MCF 10A (cell line): ENCODE measurements at regions not wholly inside any gene's neighbourhood (a gene's known extent, or its start where the extent isn't known, plus 50 kb on each side); places are given as distances from the start of the nearest gene placed in this dataset.

Experiments used
- BruUV-seq: library from RNA; stranded (reverse); fragments of 400-500 nt; replicated peaks from 2 replicates; lab custom pipeline; 2021; lab: Mats Ljungman, UMichigan
- CTCF ChIA-PET: fragments of 300-600 bp; sonication (Branson Sonifier 250); formaldehyde crosslinking; extraction: SDS; loops from one replicate; lab custom pipeline; 2021; ENCODE audit warnings: antibody characterized with exemption, inconsistent platforms; lab: Yijun Ruan, JAX
- POLR2A ChIA-PET: fragments of 300-600, 350-650 bp; sonication (Branson Sonifier 250); formaldehyde crosslinking; extraction: SDS; loops from one replicate; lab custom pipeline; 2020; ENCODE audit warnings: antibody characterized with exemption, inconsistent platforms; lab: Yijun Ruan, JAX
- DNase-seq: peaks from one replicate; pipeline ENCODE4 v3.0.0-alpha.2; 2018; ENCODE audit not compliant: unreplicated experiment
- H3K27ac Mint-ChIP-seq: one replicate; pipeline ENCODE4 v1.8.0; 2022; ENCODE audit warnings: mild to moderate bottlenecking, low read depth, mixed read lengths; ENCODE audit not compliant: unreplicated experiment
- H3K27me3 Mint-ChIP-seq: one replicate; pipeline ENCODE4 v1.8.0; 2022; ENCODE audit warnings: mixed read lengths; ENCODE audit not compliant: insufficient read depth, unreplicated experiment
- H3K36me3 Mint-ChIP-seq: one replicate; pipeline ENCODE4 v1.8.0; 2022; ENCODE audit warnings: mild to moderate bottlenecking, moderate library complexity, mixed read lengths; ENCODE audit not compliant: insufficient read depth, unreplicated experiment
- H3K4me1 Mint-ChIP-seq: one replicate; pipeline ENCODE4 v1.8.0; 2022; ENCODE audit warnings: mixed read lengths; ENCODE audit not compliant: insufficient read depth, unreplicated experiment
- H3K4me3 Mint-ChIP-seq: one replicate; pipeline ENCODE4 v1.8.0; 2022; ENCODE audit warnings: mild to moderate bottlenecking, moderate library complexity, mixed read lengths; ENCODE audit not compliant: unreplicated experiment
- H3K9me3 Mint-ChIP-seq: one replicate; pipeline ENCODE4 v1.8.0; 2022; ENCODE audit warnings: mixed read lengths; ENCODE audit not compliant: unreplicated experiment
- intact Hi-C: fragments of 100-400 bp; cut with micrococcal nuclease; formaldehyde crosslinking; loops from 2 replicates; pipeline ENCODE4 v1.14.1; 2022
- TF ChIP-seq, protein P1 (sequence below): fragments of 200-600 bp; IDR thresholded peaks from one replicate; pipeline ENCODE4 v1.8.0; 2022; ENCODE audit warnings: antibody characterized with exemption, mild to moderate bottlenecking; ENCODE audit not compliant: unreplicated experiment

GRCh38 chr9:17962747-17963146 lies 383.9 kb downstream of the SH3GL2 start:
- CTCF ChIA-PET = interaction anchor here (1.3 kb wide), 1 partner anchor 9 kb away, joined by 3 read pairs; no protein-coding TSS in a partner anchor
- DNase-seq = no peak
- Mint-ChIP-seq H3K27ac (no peak overlapping the region), H3K36me3 (no peaks in the 10 kb centered on the region), H3K4me3 (no peak overlapping the region), H3K27me3 (peaks cover 21% of the 10 kb centered on the region), H3K9me3 (no peaks in the 10 kb centered on the region), H3K4me1 (no peaks in the 10 kb centered on the region)
- TF ChIP-seq, protein P1, sequence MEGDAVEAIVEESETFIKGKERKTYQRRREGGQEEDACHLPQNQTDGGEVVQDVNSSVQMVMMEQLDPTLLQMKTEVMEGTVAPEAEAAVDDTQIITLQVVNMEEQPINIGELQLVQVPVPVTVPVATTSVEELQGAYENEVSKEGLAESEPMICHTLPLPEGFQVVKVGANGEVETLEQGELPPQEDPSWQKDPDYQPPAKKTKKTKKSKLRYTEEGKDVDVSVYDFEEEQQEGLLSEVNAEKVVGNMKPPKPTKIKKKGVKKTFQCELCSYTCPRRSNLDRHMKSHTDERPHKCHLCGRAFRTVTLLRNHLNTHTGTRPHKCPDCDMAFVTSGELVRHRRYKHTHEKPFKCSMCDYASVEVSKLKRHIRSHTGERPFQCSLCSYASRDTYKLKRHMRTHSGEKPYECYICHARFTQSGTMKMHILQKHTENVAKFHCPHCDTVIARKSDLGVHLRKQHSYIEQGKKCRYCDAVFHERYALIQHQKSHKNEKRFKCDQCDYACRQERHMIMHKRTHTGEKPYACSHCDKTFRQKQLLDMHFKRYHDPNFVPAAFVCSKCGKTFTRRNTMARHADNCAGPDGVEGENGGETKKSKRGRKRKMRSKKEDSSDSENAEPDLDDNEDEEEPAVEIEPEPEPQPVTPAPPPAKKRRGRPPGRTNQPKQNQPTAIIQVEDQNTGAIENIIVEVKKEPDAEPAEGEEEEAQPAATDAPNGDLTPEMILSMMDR = no peak
- POLR2A ChIA-PET = no interaction called here
- intact Hi-C loops = no loop called here
- BruUV-seq = no TSS peak

DNA sequence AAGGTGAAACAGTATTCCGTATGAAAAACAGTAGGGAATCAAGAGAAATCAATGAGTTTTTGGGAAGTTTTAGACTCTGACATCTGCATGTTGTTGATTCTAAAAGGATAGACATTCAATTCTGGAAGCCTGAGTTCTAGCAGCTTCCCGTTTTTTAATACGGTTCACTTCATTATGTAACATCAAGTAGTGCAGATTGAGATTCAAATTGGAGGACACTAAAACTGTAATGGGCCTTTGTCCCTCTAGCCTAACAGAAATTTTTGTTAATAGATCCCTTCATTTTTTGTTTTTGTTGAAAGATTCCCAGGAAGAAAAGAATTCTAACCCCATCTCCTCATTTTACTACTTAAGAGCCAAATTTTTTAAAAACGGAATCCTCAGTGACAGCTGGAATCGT lies 384.6 kb downstream of the SH3GL2 start:
- no peak overlapping the region for H3K4me3 Mint-ChIP-seq
- DNase-seq = no peak
- POLR2A ChIA-PET = no interaction called here
- H3K27ac Mint-ChIP-seq = no peak overlapping the region
- H3K9me3 Mint-ChIP-seq = no peaks in the 10 kb centered on the region
- TF ChIP-seq, protein P1 = no peak
- no peaks in the 10 kb centered on the region for H3K4me1 Mint-ChIP-seq
- intact Hi-C loops = no loop called here
- BruUV-seq = no TSS peak
- H3K36me3 Mint-ChIP-seq = no peaks in the 10 kb centered on the region
- peaks cover 29% of the 10 kb centered on the region for H3K27me3 Mint-ChIP-seq
- CTCF ChIA-PET = interaction anchor here (0.7 kb wide), 1 partner anchor 161 kb away, joined by 3 read pairs; no protein-coding TSS in a partner anchor

GRCh38 chr9:17967731-17968130 lies 388.9 kb downstream of the SH3GL2 start:
- no peak for DNase-seq
- H3K9me3 Mint-ChIP-seq = no peaks in the 10 kb centered on the region

DNA sequence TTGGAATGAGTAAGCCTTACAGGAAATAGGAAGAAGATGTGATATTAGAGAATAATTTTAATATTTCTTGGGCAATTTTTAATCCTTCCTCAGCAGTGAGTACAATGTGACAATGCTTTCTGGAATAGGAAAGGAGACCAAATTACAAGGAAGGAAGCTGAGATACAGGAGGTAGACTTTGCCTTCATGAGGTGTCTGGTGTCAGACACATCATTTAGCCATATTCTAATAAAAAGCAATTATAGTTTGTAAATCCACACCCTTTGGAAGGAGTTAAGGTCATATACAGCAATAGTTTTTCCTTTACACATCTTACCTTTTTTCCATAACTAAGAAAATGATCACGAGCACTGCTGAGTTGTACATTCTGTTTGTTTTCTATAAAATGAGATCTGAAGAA lies 390.4 kb downstream of the SH3GL2 start:
- no peak overlapping the region for H3K27ac Mint-ChIP-seq

More at GRCh38 chr9:17967731-17968130, 388.9 kb downstream of the SH3GL2 start:
- TF ChIP-seq, protein P1 = no peak
- BruUV-seq = no TSS peak
- intact Hi-C loops = no loop called here
- CTCF ChIA-PET = no interaction called here
- POLR2A ChIA-PET = no interaction called here
- no peaks in the 10 kb centered on the region for H3K4me1 Mint-ChIP-seq
- H3K4me3 Mint-ChIP-seq = no peak overlapping the region
- no peaks in the 10 kb centered on the region for H3K36me3 Mint-ChIP-seq
- H3K27me3 Mint-ChIP-seq = peaks cover 14% of the 10 kb centered on the region
- H3K27ac Mint-ChIP-seq = no peak overlapping the region

More for the DNA sequence above, 390.4 kb downstream of the SH3GL2 start:
- TF ChIP-seq, protein P1 = no peak
- Mint-ChIP-seq H3K9me3 (no peaks in the 10 kb centered on the region), H3K36me3 (no peaks in the 10 kb centered on the region), H3K4me1 (no peaks in the 10 kb centered on the region), H3K27me3 (peaks cover 14% of the 10 kb centered on the region), H3K4me3 (no peak overlapping the region)
- intact Hi-C loops = no loop called here
- ChIA-PET CTCF (no interaction called here), POLR2A (no interaction called here)
- no TSS peak for BruUV-seq
- no peak for DNase-seq
